KBM-7 (cell line): ENCODE measurements at regions not wholly inside any gene's neighbourhood (a gene's known extent, or its start where the extent isn't known, plus 50 kb on each side); places are given as distances from the start of the nearest gene placed in this dataset.
"Not testable (repeated sequence)": the region's sequence is repeated elsewhere in the genome, so short reads cannot be mapped to it uniquely, and the experiment has no call there.

Source experiments
- DNase-seq: peaks from one replicate; pipeline ENCODE4 v3.0.0-alpha.2; 2015
- in situ Hi-C: fragments of 300-500 bp; cut with MboI; formaldehyde crosslinking; loops from 2 replicates; pipeline ENCODE4 v1.14.3; 2020; ENCODE audit warnings: low sequenced_read_pairs, low pct_unique_long_range_greater_than_20kb, mixed read lengths

DNA sequence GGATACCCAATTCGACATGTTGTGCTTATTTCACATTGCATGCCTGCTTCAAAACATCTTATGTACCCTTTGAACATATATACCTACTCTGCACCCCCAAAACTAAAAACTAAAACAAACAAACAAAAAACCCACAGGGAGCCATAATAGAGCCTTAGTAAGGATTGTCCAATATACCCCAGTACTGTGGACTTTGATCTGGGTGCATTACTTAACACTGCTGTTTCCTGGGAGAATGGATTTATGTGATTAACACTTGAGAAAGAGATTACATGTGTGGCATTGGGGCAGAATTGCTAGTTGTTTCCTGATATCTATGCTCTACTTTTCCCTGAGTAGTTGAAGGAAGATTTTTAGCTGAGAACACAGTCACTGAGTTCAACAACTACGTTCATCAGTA lies 583.4 kb upstream of the ROBO1 start:
- in situ Hi-C loops, result no loop called here
- no peak for DNase-seq

GRCh38 chr3:80350771-80351170 lies 583.0 kb upstream of the ROBO1 start:
- in situ Hi-C loops, result no loop called here
- no peak for DNase-seq

- DNase-seq, result no peak
- in situ Hi-C loops, result no loop called here
Measured at GRCh38 chr3:80338366-80338765, 570.6 kb upstream of the ROBO1 start.

- DNase-seq, result no peak
- in situ Hi-C loops, result no loop called here
Measured at GRCh38 chr3:80334534-80334933, 566.7 kb upstream of the ROBO1 start.

GRCh38 chr3:80331494-80332170 lies 563.8 kb upstream of the ROBO1 start:
- DNase-seq, result no peak
- in situ Hi-C loops, result no loop called here

- in situ Hi-C loops, DNase-seq: not testable (repeated sequence)
Measured at GRCh38 chr3:80314541-80314940, 546.7 kb upstream of the ROBO1 start.

DNA sequence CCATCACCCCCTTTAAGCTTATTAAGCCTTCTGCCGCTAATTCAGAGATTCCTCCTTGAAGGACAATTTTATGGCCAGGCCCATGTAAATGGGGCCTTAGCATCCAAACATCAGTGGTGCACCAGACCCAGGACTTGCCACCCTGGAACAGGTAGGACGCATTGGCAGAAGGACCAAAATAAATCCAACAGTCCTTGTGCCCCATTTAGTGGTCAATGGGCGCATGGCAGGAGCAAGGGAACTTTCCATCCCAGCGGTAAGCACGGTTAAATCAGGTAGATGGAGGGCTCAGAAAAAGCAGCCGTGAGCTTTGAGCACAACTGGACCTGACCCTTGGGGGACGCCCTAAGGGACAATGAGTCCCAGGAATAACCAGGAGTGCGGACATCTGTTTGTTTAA lies 540.8 kb upstream of the ROBO1 start:
- in situ Hi-C loops, result no loop called here
- no peak for DNase-seq

- in situ Hi-C loops, result no loop called here
- DNase-seq, result no peak
Measured at GRCh38 chr3:80307844-80308243, 540.0 kb upstream of the ROBO1 start.

- DNase-seq, result no peak
- in situ Hi-C loops, result no loop called here
Measured at GRCh38 chr3:80297720-80298119, 529.9 kb upstream of the ROBO1 start.

GRCh38 chr3:80285388-80285787 lies 517.6 kb upstream of the ROBO1 start:
- in situ Hi-C loops, result no loop called here
- DNase-seq, result no peak

DNA sequence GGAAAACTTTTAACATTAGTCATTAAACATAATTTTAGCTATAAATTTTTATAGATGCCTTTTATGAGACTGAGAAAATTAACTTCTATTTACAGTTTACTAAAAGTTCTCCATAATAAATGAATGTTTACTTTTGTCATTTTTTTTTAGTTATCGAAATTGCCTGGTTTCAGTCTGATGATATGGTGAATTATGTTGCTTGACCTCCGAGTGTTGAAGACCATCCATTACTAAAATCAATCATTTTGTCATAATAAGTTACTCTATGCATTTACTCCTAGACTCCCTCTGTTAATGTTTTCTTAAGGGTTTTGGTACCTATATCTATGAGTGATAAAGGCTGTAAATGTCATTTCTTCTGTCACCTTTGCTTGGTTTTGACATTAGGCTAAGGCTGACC lies 516.0 kb upstream of the ROBO1 start:
- DNase-seq, result no peak
- in situ Hi-C loops, result no loop called here

- DNase-seq, result no peak
- in situ Hi-C loops, result no loop called here
Measured at GRCh38 chr3:80278056-80278455, 510.3 kb upstream of the ROBO1 start.

- DNase-seq, result no peak
- in situ Hi-C loops, result no loop called here
Measured at GRCh38 chr3:80275120-80275519, 507.3 kb upstream of the ROBO1 start.

GRCh38 chr3:80263260-80263659 lies 495.5 kb upstream of the ROBO1 start:
- in situ Hi-C loops, result no loop called here
- DNase-seq, result no peak

DNA sequence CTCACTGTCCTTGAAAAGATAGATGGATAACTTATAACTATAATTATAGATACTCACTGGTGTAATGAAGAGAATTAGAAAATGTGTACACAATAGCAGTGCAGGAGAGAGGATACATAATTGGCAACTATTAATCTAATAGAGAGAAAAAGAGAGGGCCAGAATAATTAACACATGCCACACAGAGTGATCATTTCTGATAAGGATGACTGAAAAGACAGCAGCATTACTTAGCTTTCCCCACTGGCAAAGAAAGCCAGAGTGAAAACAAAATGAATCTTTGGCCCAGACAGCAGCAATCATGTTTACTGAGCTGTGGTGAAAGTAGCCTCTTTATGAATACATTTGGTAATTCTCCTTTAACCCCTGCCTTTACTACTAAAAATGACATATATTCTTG lies 493.3 kb upstream of the ROBO1 start:
- DNase-seq, result no peak
- in situ Hi-C loops, result no loop called here

DNA sequence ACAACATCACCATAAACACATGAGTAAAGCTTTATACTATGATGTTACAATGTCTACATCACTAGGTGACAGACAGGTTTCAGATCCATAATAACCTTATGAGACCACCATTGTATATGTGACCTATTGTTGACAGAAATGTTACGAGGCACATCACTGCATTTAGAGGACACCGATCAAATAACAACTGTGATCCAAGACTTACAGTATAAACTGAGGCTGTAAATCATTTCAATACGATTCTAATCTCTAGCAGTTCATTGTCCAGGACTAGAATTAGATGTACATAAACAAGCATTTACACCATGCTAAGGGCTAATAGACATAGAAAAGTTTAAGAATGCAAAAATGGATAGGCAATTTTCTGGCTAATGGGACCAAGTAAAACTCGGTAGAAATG lies 491.9 kb upstream of the ROBO1 start:
- no peak for DNase-seq
- in situ Hi-C loops, result no loop called here

DNA sequence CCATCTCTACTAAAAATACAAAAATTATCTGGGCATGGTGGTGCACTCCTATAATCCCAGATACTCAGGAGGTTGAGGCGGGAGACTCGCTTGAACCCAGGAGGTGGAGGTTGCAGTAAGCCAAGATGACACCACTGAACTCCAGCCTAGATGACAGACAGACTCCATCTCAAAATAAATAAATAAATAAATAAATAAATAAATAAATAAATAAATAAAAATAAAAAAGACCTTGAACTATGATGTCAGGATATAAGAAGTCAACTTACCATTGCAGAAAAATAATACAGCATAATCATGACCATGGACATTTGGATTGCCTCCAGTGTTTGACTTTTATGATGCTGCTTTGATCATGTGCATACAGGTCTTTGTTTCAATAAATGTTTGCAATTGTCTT lies 484.3 kb upstream of the ROBO1 start:
- in situ Hi-C loops, result no loop called here

GRCh38 chr3:80247766-80248165 lies 480.0 kb upstream of the ROBO1 start:
- in situ Hi-C loops, result no loop called here

More for the DNA sequence above, 484.3 kb upstream of the ROBO1 start:
- no peak for DNase-seq

DNA sequence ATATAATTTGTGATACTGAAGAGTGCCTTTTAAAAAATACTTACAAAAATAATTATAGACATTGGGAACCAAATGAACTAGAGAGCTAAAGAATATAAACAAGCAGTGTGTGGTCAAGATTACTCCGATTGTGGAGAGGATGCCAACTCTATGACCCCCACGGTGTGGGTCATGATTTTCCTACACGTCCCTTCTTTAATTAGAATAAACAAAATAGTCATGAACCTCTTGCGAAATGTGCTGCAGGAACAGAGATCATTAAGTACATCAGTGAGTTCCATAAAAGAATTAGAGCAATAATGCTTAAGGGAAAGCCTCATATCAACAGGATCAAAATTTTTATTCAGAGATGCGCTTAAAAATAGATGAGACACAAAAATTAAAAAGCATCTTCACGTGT lies 476.6 kb upstream of the ROBO1 start:
- DNase-seq, result no peak
- in situ Hi-C loops, result no loop called here

More at GRCh38 chr3:80247766-80248165, 480.0 kb upstream of the ROBO1 start:
- no peak for DNase-seq

GRCh38 chr3:80241791-80242190 lies 474.0 kb upstream of the ROBO1 start:
- DNase-seq, result no peak
- in situ Hi-C loops, result no loop called here

- in situ Hi-C loops, result no loop called here
- DNase-seq, result no peak
Measured at GRCh38 chr3:80239301-80239700, 471.5 kb upstream of the ROBO1 start.

DNA sequence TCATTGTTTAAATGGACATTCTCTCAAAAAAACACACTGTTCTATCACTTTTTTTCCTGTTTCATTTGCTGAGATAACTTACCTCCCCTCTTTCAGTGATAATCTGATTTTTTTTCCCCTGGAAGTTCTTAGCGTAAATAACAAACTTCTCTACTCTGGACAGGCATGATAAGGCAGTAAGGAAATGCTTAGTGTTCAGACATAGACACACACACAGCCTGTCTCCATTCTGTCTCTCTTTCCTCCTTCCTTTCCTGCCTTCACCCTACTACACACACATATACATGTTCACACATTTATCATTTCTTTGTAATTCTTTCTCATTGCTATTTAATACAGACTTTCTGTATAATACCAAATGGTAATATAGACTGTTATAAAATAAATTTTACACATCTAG lies 470.8 kb upstream of the ROBO1 start:
- DNase-seq, result no peak
- in situ Hi-C loops, result no loop called here
